ENCODE measurements at regions not wholly inside any gene's neighbourhood (a gene's known extent, or its start where the extent isn't known, plus 50 kb on each side); places are given as distances from the start of the nearest gene placed in this dataset.
"Not testable (repeated sequence)": the region's sequence is repeated elsewhere in the genome, so short reads cannot be mapped to it uniquely, and the experiment has no call there.

- no peak for DNase-seq (ENCODE audit: low read depth in 2 of 2)
These were observed 154.4 kb downstream of the CDRT15L2 start for GRCh38 chr17:20733923-20734322.

- no peak for DNase-seq (ENCODE audit: low read depth in 2 of 2)
These were observed 156.3 kb downstream of the CDRT15L2 start for GRCh38 chr17:20735796-20736195.

- DNase-seq (ENCODE audit: low read depth in 2 of 2), result not testable (repeated sequence)
These were observed 158.1 kb downstream of the CDRT15L2 start for GRCh38 chr17:20737636-20738035.

- no peak for DNase-seq (ENCODE audit: low read depth in 2 of 2)
These were observed 191.6 kb downstream of the CDRT15L2 start for GRCh38 chr17:20771104-20771503.

GRCh38 chr17:20774472-20775135, 195.1 kb downstream of the CDRT15L2 start:
- no peak for DNase-seq (ENCODE audit: low read depth in 2 of 2)

- no peak for DNase-seq (ENCODE audit: low read depth in 2 of 2)
These were observed 195.8 kb downstream of the CDRT15L2 start for GRCh38 chr17:20775331-20775730.

GRCh38 chr17:20779521-20779920, 200.0 kb downstream of the CDRT15L2 start:
- DNase-seq (ENCODE audit: low read depth in 2 of 2), result no peak

GRCh38 chr17:20781260-20781659, 201.7 kb downstream of the CDRT15L2 start:
- DNase-seq (ENCODE audit: low read depth in 2 of 2), result no peak

- DNase-seq (ENCODE audit: low read depth in 2 of 2), result not testable (repeated sequence)
These were observed 202.3 kb downstream of the CDRT15L2 start for GRCh38 chr17:20781869-20782268.

- no peak for DNase-seq (ENCODE audit: low read depth in 2 of 2)
These were observed 203.6 kb downstream of the CDRT15L2 start for GRCh38 chr17:20783091-20783490.

GRCh38 chr17:20784100-20784665, 204.7 kb downstream of the CDRT15L2 start:
- no peak for DNase-seq (ENCODE audit: low read depth in 2 of 2)

- no peak for DNase-seq (ENCODE audit: low read depth in 2 of 2)
These were observed 207.8 kb downstream of the CDRT15L2 start for GRCh38 chr17:20787281-20787680.

- no peak for DNase-seq (ENCODE audit: low read depth in 2 of 2)
These were observed 212.1 kb downstream of the CDRT15L2 start for GRCh38 chr17:20791626-20792025.

GRCh38 chr17:20794532-20794931, 215.0 kb downstream of the CDRT15L2 start:
- not testable (repeated sequence) for DNase-seq (ENCODE audit: low read depth in 2 of 2)

- DNase-seq (ENCODE audit: low read depth in 2 of 2), result no peak
These were observed 217.8 kb downstream of the CDRT15L2 start for GRCh38 chr17:20797292-20797691.

GRCh38 chr17:20800146-20800545, 220.6 kb downstream of the CDRT15L2 start:
- DNase-seq (ENCODE audit: low read depth in 2 of 2), result no peak

- no peak for DNase-seq (ENCODE audit: low read depth in 2 of 2)
These were observed 226.2 kb downstream of the CDRT15L2 start for GRCh38 chr17:20805751-20806150.

GRCh38 chr17:20807566-20807965, 228.0 kb downstream of the CDRT15L2 start:
- not testable (repeated sequence) for DNase-seq (ENCODE audit: low read depth in 2 of 2)

- DNase-seq (ENCODE audit: low read depth in 2 of 2), result not testable (repeated sequence)
These were observed 227.4 kb downstream of the USP22 start for GRCh38 chr17:20815410-20815809.

- DNase-seq (ENCODE audit: low read depth in 2 of 2), result no peak
These were observed 218.9 kb downstream of the USP22 start for GRCh38 chr17:20823905-20824304.

- DNase-seq (ENCODE audit: low read depth in 2 of 2), result no peak
These were observed 217.3 kb downstream of the USP22 start for GRCh38 chr17:20825539-20825938.

- not testable (repeated sequence) for DNase-seq (ENCODE audit: low read depth in 2 of 2)
These were observed 202.4 kb downstream of the USP22 start for GRCh38 chr17:20840453-20840852.

- not testable (repeated sequence) for DNase-seq (ENCODE audit: low read depth in 2 of 2)
These were observed 201.6 kb downstream of the USP22 start for GRCh38 chr17:20840987-20841865.

Data from stimulated activated CD8-positive, alpha-beta memory T cell treated with anti-CD3 and anti-CD28 coated beads, Interleukin-15, amount 100 ng/mL, for 48 hours (primary cell).